ENCODE measurements at regions not wholly inside any gene's neighbourhood (a gene's known extent, or its start where the extent isn't known, plus 50 kb on each side); places are given as distances from the start of the nearest gene placed in this dataset.

DNA sequence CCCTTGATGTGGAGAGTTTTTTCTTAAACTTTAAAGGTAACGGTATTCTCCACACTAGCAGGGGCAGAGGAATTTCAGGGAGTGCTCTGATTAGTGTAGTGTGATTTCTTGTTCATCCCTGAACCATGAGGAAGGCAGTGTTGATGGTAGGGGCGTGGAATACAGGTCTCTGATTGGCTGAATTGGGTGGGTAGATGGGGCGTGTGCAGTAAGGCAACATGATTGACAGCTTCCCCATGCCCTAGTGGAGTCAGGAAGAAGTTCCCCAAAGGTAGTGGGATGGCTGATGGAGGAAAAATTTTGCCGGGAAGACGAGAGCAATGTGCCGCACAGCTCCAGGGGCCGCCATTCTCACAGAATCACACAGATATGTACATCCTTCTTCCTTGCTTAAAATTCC is 97.4 kb upstream of the SALL4 start:
- TF ChIP-seq POLR2AphosphoS5 (IDR thresholded peaks at IDR 0.05; ENCODE audit: low read depth, low read length) (no peak), CBX8 (IDR thresholded peaks at IDR 0.05; ENCODE audit: borderline replicate concordance, low read depth, low read length) (no peak), SP2 (IDR thresholded peaks at IDR 0.05; ENCODE audit: low read length) (no peak)
- TF ChIP-seq, protein P1, sequence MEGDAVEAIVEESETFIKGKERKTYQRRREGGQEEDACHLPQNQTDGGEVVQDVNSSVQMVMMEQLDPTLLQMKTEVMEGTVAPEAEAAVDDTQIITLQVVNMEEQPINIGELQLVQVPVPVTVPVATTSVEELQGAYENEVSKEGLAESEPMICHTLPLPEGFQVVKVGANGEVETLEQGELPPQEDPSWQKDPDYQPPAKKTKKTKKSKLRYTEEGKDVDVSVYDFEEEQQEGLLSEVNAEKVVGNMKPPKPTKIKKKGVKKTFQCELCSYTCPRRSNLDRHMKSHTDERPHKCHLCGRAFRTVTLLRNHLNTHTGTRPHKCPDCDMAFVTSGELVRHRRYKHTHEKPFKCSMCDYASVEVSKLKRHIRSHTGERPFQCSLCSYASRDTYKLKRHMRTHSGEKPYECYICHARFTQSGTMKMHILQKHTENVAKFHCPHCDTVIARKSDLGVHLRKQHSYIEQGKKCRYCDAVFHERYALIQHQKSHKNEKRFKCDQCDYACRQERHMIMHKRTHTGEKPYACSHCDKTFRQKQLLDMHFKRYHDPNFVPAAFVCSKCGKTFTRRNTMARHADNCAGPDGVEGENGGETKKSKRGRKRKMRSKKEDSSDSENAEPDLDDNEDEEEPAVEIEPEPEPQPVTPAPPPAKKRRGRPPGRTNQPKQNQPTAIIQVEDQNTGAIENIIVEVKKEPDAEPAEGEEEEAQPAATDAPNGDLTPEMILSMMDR (IDR thresholded peaks at IDR 0.05; ENCODE audit: control extremely low read depth in 1 of 3, insufficient read depth in 1 of 3, low read depth in 1 of 3, low read length in 3 of 3), result peak in 1 of 3 experiments; percentile 29; a peak in 1 of 4 replicates

Measured in H1 (cell line).